HG03432 (cell line): ENCODE measurements at regions not wholly inside any gene's neighbourhood (a gene's known extent, or its start where the extent isn't known, plus 50 kb on each side); places are given as distances from the start of the nearest gene placed in this dataset.
"Not testable (repeated sequence)": the region's sequence is repeated elsewhere in the genome, so short reads cannot be mapped to it uniquely, and the experiment has no call there.

Source experiments
- ATAC-seq: cut with Tn5 transposase; IDR thresholded peaks from one replicate; pipeline ENCODE4 v1.9.1; 2021; ENCODE audit warnings: mild to moderate bottlenecking, moderate library complexity; ENCODE audit not compliant: unreplicated experiment

GRCh38 chr7:19381321-19381720, 236.1 kb upstream of the FERD3L start:
- no peak for ATAC-seq

GRCh38 chr7:19378345-19378714, 233.1 kb upstream of the FERD3L start:
- no peak for ATAC-seq

GRCh38 chr7:19377611-19378344, 232.6 kb upstream of the FERD3L start:
- no peak for ATAC-seq

GRCh38 chr7:19376538-19376937, 231.3 kb upstream of the FERD3L start:
- ATAC-seq, result no peak

- ATAC-seq, result no peak
Measured at GRCh38 chr7:19375976-19376375, 230.8 kb upstream of the FERD3L start.

- no peak for ATAC-seq
Measured at GRCh38 chr7:19373334-19373733, 228.1 kb upstream of the FERD3L start.

GRCh38 chr7:19369806-19370205, 224.6 kb upstream of the FERD3L start:
- ATAC-seq, result no peak

GRCh38 chr7:19369182-19369581, 224.0 kb upstream of the FERD3L start:
- ATAC-seq, result no peak

- no peak for ATAC-seq
Measured at GRCh38 chr7:19368491-19368925, 223.3 kb upstream of the FERD3L start.

GRCh38 chr7:19364950-19365349, 219.7 kb upstream of the FERD3L start:
- ATAC-seq, result no peak

GRCh38 chr7:19362099-19362498, 216.9 kb upstream of the FERD3L start:
- ATAC-seq, result no peak

GRCh38 chr7:19353180-19353579, 208.0 kb upstream of the FERD3L start:
- no peak for ATAC-seq

GRCh38 chr7:19352305-19352695, 207.1 kb upstream of the FERD3L start:
- ATAC-seq, result no peak

GRCh38 chr7:19351341-19352304, 206.4 kb upstream of the FERD3L start:
- no peak for ATAC-seq

GRCh38 chr7:19339512-19339911, 194.3 kb upstream of the FERD3L start:
- no peak for ATAC-seq

- not testable (repeated sequence) for ATAC-seq
Measured at GRCh38 chr7:19338512-19338911, 193.3 kb upstream of the FERD3L start.

GRCh38 chr7:19336836-19337383, 191.7 kb upstream of the FERD3L start:
- ATAC-seq, result no peak

- no peak for ATAC-seq
Measured at GRCh38 chr7:19333706-19334105, 188.5 kb upstream of the FERD3L start.

GRCh38 chr7:19327018-19327417, 181.8 kb upstream of the FERD3L start:
- ATAC-seq, result no peak

GRCh38 chr7:19322002-19322401, 176.8 kb upstream of the FERD3L start:
- ATAC-seq, result no peak

GRCh38 chr7:19318287-19318686, 173.1 kb upstream of the FERD3L start:
- ATAC-seq, result no peak

GRCh38 chr7:19317461-19317860, 172.2 kb upstream of the FERD3L start:
- ATAC-seq, result no peak
